HepG2 (cell line): ENCODE measurements at regions not wholly inside any gene's neighbourhood (a gene's known extent, or its start where the extent isn't known, plus 50 kb on each side); places are given as distances from the start of the nearest gene placed in this dataset.
A peak's percentile ranks its signal among the peaks of the same experiment; 100 is the strongest.

ENCODE experiments used
- ATAC-seq: fragments of 200-7000 bp; cut with Tn5 transposase; 3 replicates; pipeline ENCODE4 v1.9.1; 2020; ENCODE audit warnings: mild to moderate bottlenecking, moderate library complexity
- BruUV-seq: library from RNA; stranded (reverse); fragments of 400-500 nt; replicated peaks from 2 replicates; lab custom pipeline; 2021; lab: Mats Ljungman, UMichigan
- CTCF ChIA-PET: fragments of 300-600 bp; formaldehyde crosslinking; extraction: SDS; loops from one replicate; lab custom pipeline; 2021; ENCODE audit warnings: low total read pairs, inconsistent platforms, low intra/inter-chr PET ratio; lab: Yijun Ruan, JAX
- POLR2A ChIA-PET: fragments of 350-600 bp; sonication (Branson Sonifier 250); formaldehyde crosslinking; loops from one replicate; lab custom pipeline; 2020; ENCODE audit warnings: antibody characterized with exemption, inconsistent platforms; lab: Yijun Ruan, JAX
- DNase-seq: peaks from one replicate; pipeline ENCODE4 v3.0.0-alpha.2; 2015; ENCODE audit warnings: low spot score
- FAIRE-seq: peaks from 3 replicates; lab custom pipeline; 2011; peaks lifted over from hg19 to GRCh38; lab: Jason Lieb, UNC
- H2AFZ ChIP-seq: one replicate; pipeline ENCODE4 v1.6.1; 2011; ENCODE audit warnings: low read length, inconsistent platforms
- H3K27ac ChIP-seq: fragments of 300-600 bp; 3 replicates; pipeline ENCODE4 v1.8.0; 2011; ENCODE audit warnings: mixed run types, mild to moderate bottlenecking, mixed read lengths, low read length, inconsistent platforms; ENCODE audit not compliant: insufficient read depth; ENCODE audit errors: extremely low read length
- H3K27me3 ChIP-seq, 2 experiments: fragments of 200-600 bp in 1 of 2; 2 replicates in 1 of 2; 3 replicates in 1 of 2; pipeline versions ENCODE4 v1.6.0 to v1.8.0; 2011; ENCODE audit warnings: low read length in 2 of 2, mild to moderate bottlenecking in 2 of 2, moderate library complexity in 2 of 2, inconsistent platforms in 1 of 2; ENCODE audit not compliant: insufficient read depth in 2 of 2, control insufficient read depth in 1 of 2
- H3K36me3 ChIP-seq, 2 experiments: fragments of 200-600 bp in 1 of 2; replicated peaks in 1 of 2; 2 replicates in 1 of 2; 3 replicates in 1 of 2; pipeline versions ENCODE4 v1.5.1 to v1.8.0; 2011; ENCODE audit warnings: low read length in 2 of 2, inconsistent platforms in 1 of 2; ENCODE audit not compliant: insufficient read depth in 2 of 2, control insufficient read depth in 1 of 2
- H3K4me1 ChIP-seq: 2 replicates; pipeline ENCODE4 v1.5.1; 2012; ENCODE audit warnings: low read length, inconsistent platforms; ENCODE audit not compliant: insufficient read depth
- H3K4me2 ChIP-seq: 2 replicates; pipeline ENCODE4 v1.6.0; 2011; ENCODE audit warnings: low read depth, low read length, inconsistent platforms
- H3K4me3 ChIP-seq, 3 experiments: fragments of 200-600 bp in 1 of 3; sonication (generic), shearing (Covaris generic) in 1 of 3; replicated peaks in 1 of 3; 2 replicates each; pipeline ENCODE4 v1.5.1; 2011 to 2016; ENCODE audit warnings: low read length in 3 of 3, inconsistent platforms in 2 of 3, low read depth in 2 of 3, mild to moderate bottlenecking in 2 of 3, control low read depth in 1 of 3, mixed read lengths in 1 of 3; ENCODE audit not compliant: insufficient read depth in 1 of 3
- H3K79me2 ChIP-seq: one replicate; pipeline ENCODE4 v1.6.1; 2011; ENCODE audit warnings: low read length, inconsistent platforms; ENCODE audit not compliant: insufficient read depth
- H3K9ac ChIP-seq: 2 replicates; pipeline ENCODE4 v1.6.0; 2011; ENCODE audit warnings: mild to moderate bottlenecking, low read depth, low read length, inconsistent platforms; ENCODE audit not compliant: insufficient read depth
- H3K9me3 ChIP-seq: 2 replicates; pipeline ENCODE4 v1.5.1; 2012; ENCODE audit warnings: mild to moderate bottlenecking, low read length
- H4K20me1 ChIP-seq: 2 replicates; pipeline ENCODE4 v1.6.0; 2011; ENCODE audit warnings: inconsistent platforms, mild to moderate bottlenecking, low read length, moderate library complexity; ENCODE audit not compliant: insufficient read depth
- HOXD1 ChIP-seq: sonication (generic); formaldehyde crosslinking; IDR thresholded peaks from 2 replicates; pipeline ENCODE4 v1.5.0; 2020; ENCODE audit warnings: missing genetic modification reagents
- TAF15 ChIP-seq: fragments of 200-400 bp; formaldehyde crosslinking; IDR thresholded peaks from one replicate; pipeline ENCODE4 v1.6.1; 2018; ENCODE audit warnings: mild to moderate bottlenecking, low read depth, low read length; ENCODE audit not compliant: poor library complexity, severe bottlenecking
- TBX2 ChIP-seq: sonication (generic); formaldehyde crosslinking; IDR thresholded peaks from 2 replicates; pipeline ENCODE4 v1.5.0; 2020; ENCODE audit warnings: missing genetic modification reagents, mild to moderate bottlenecking, borderline replicate concordance
- ZBTB33 ChIP-seq: sonication (generic); formaldehyde crosslinking; IDR thresholded peaks from 2 replicates; pipeline ENCODE4 v1.4.0; 2020; ENCODE audit warnings: missing genetic modification reagents
- ZIK1 ChIP-seq: sonication (generic); formaldehyde crosslinking; IDR thresholded peaks from 2 replicates; pipeline ENCODE4 v1.5.0; 2020; ENCODE audit warnings: mild to moderate bottlenecking, low read depth, missing genetic modification reagents, borderline replicate concordance
- ZNF577 ChIP-seq: sonication (generic); formaldehyde crosslinking; IDR thresholded peaks from 2 replicates; pipeline ENCODE4 v1.4.0; 2020; ENCODE audit warnings: mild to moderate bottlenecking, low read depth, missing genetic modification reagents, borderline replicate concordance
- WGBS: methylation state at CpG from one replicate; pipeline ENCODE4 v1.1.6; 2017; ENCODE audit warnings: low lambda C conversion rate; 5-methylcytosine and 5-hydroxymethylcytosine counted together
- in situ Hi-C: cut with HindIII; loops from 2 replicates; pipeline ENCODE4 v1.10.0; 2017; ENCODE audit warnings: low pct_unique_long_range_greater_than_20kb; ENCODE audit not compliant: extremely low pct_ligation_motif_present
- intact Hi-C: fragments of 100-400 bp; cut with micrococcal nuclease; formaldehyde crosslinking; loops from one replicate; pipeline ENCODE4 v1.10.0; 2022; ENCODE audit not compliant: unreplicated experiment
- TF ChIP-seq, protein P1 (sequence below): sonication (generic); formaldehyde crosslinking; IDR thresholded peaks from 2 replicates; pipeline ENCODE4 v1.9.0; 2022; ENCODE audit warnings: missing genetic modification reagents, mild to moderate bottlenecking, borderline replicate concordance

GRCh38 chr3:65026151-65026550, 338.4 kb upstream of the ADAMTS9 start:
- H3K27ac ChIP-seq, result no peak overlapping the region
- no peaks in the 10 kb centered on the region for H3K27me3 ChIP-seq
- ChIA-PET CTCF (no interaction called here), POLR2A (no interaction called here)
- ATAC-seq (no peak), FAIRE-seq (no peak), DNase-seq (no peak)
- intact Hi-C loops, result no loop called here
- TF ChIP-seq ZBTB33 (CRISPR knock-in tag) (peak; percentile 63), TBX2 (CRISPR knock-in tag) (no peak)
- no peaks in the 10 kb centered on the region for H3K36me3 ChIP-seq
- H3K4me1 ChIP-seq, result no peaks in the 10 kb centered on the region
- H3K4me3 ChIP-seq, result no peak overlapping the region
- no peak overlapping the region for H3K9ac ChIP-seq
- H3K79me2 ChIP-seq, result no peaks in the 10 kb centered on the region
- in situ Hi-C loops, result no loop called here
- H4K20me1 ChIP-seq, result no peaks in the 10 kb centered on the region
- no peak overlapping the region for H2AFZ ChIP-seq
- BruUV-seq, result no TSS peak
- 78% methylated on average over 9 of the region's 9 CpGs for WGBS
- H3K4me2 ChIP-seq, result no peak overlapping the region
- no peaks in the 10 kb centered on the region for H3K9me3 ChIP-seq

- H3K4me1 ChIP-seq, result peaks cover 4% of the 10 kb centered on the region; the same call in 1 of the 2 replicates
- no peaks in the 10 kb centered on the region for H3K36me3 ChIP-seq
- no peak overlapping the region for H3K9ac ChIP-seq
- ChIA-PET CTCF (no interaction called here), POLR2A (no interaction called here)
- H3K4me2 ChIP-seq, result no peak overlapping the region
- no peak for DNase-seq
- in situ Hi-C loops, result no loop called here
- TF ChIP-seq ZNF577 (CRISPR knock-in tag), result no peak
- no peak for TF ChIP-seq HOXD1 (CRISPR knock-in tag)
- no peak for TF ChIP-seq ZIK1 (CRISPR knock-in tag)
- TF ChIP-seq, protein P1, sequence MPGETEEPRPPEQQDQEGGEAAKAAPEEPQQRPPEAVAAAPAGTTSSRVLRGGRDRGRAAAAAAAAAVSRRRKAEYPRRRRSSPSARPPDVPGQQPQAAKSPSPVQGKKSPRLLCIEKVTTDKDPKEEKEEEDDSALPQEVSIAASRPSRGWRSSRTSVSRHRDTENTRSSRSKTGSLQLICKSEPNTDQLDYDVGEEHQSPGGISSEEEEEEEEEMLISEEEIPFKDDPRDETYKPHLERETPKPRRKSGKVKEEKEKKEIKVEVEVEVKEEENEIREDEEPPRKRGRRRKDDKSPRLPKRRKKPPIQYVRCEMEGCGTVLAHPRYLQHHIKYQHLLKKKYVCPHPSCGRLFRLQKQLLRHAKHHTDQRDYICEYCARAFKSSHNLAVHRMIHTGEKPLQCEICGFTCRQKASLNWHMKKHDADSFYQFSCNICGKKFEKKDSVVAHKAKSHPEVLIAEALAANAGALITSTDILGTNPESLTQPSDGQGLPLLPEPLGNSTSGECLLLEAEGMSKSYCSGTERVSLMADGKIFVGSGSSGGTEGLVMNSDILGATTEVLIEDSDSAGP (CRISPR knock-in tag), result no peak
- no peak for TF ChIP-seq TAF15
- intact Hi-C loops, result no loop called here
- no peaks in the 10 kb centered on the region for H4K20me1 ChIP-seq
- no peak overlapping the region for H3K4me3 ChIP-seq
- no peak for ATAC-seq
- WGBS, result 44% methylated on average over 7 of the region's 7 CpGs
- BruUV-seq, result no TSS peak
- H3K9me3 ChIP-seq, result no peaks in the 10 kb centered on the region
- H2AFZ ChIP-seq, result no peak overlapping the region
- no peaks in the 10 kb centered on the region for H3K79me2 ChIP-seq
- FAIRE-seq, result no peak
- no peak overlapping the region for H3K27ac ChIP-seq
- H3K27me3 ChIP-seq, result no peaks in the 10 kb centered on the region
These were observed 336.3 kb upstream of the ADAMTS9 start for GRCh38 chr3:65024148-65024547.
